ENCODE measurements at regions not wholly inside any gene's neighbourhood (a gene's known extent, or its start where the extent isn't known, plus 50 kb on each side); places are given as distances from the start of the nearest gene placed in this dataset.

DNA sequence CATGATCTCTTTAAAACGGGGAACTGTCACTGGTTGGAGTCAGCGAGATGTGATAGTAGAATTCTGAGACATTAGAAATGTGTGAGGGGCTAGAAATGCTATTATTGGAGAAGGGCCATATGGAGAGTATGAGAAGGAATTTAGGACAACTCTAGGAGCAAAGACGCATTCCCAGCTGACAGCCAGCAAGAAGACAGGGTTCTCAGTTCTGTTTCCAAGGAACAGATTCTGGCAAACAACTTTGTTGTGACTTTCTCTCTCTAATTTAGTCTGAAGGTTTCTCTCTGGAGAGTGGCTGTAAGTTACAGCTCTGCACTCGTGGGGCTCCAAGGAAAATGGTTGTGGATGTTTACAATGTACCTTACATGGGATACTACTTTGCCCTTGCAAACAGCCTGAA, 876.3 kb downstream of the FAM181B start:
- Histone ChIP-seq H3K23ac (ENCODE audit: insufficient read length, low read depth, low read length) (no peak overlapping the region), H3T11ph (ENCODE audit: low read length) (no peak overlapping the region), H3K14ac (ENCODE audit: insufficient read depth, low read length) (no peak overlapping the region), H3K79me2 (ENCODE audit: insufficient read depth, low read length) (no peaks in the 10 kb centered on the region), H3K27me3 (ENCODE audit: insufficient read depth, low read length) (no peaks in the 10 kb centered on the region), H2AFZ (ENCODE audit: low read length) (no peak overlapping the region), H3K27ac (ENCODE audit: insufficient read length, low read depth, low read length) (no peak overlapping the region), H4K8ac (replicated peaks; ENCODE audit: insufficient read length, low read depth, low read length) (no peak overlapping the region), H2BK20ac (ENCODE audit: low read depth, low read length, poor library complexity, severe bottlenecking) (no peak overlapping the region), H2BK12ac (ENCODE audit: insufficient read length, low read depth, low read length) (no peak overlapping the region), H4K5ac (ENCODE audit: insufficient read length, low read depth, low read length) (no peak overlapping the region), H2BK5ac (ENCODE audit: insufficient read length, low read length) (no peak overlapping the region), H3K9ac (ENCODE audit: extremely low read depth, insufficient read length, low read length) (no peak overlapping the region), H3K79me1 (ENCODE audit: insufficient read depth, low read depth, low read length, poor library complexity, severe bottlenecking) (no peaks in the 10 kb centered on the region), H2AK5ac (ENCODE audit: insufficient read length, low read length) (no peak overlapping the region), H3K18ac (ENCODE audit: insufficient read length, low read depth, low read length) (no peak overlapping the region), H2BK15ac (ENCODE audit: low read depth, low read length) (no peak overlapping the region), H3K4ac (ENCODE audit: low read depth, low read length) (no peak overlapping the region), H4K91ac (ENCODE audit: insufficient read length, low read depth, low read length) (no peak overlapping the region), H3K23me2 (ENCODE audit: insufficient read length, low read depth, low read length, poor library complexity, severe bottlenecking) (no peaks in the 10 kb centered on the region), H3K56ac (ENCODE audit: insufficient read length, low read depth, low read length) (no peak overlapping the region), H3K4me2 (ENCODE audit: insufficient read depth, insufficient read length, low read length) (no peak overlapping the region), H2BK120ac (ENCODE audit: low read depth, low read length, poor library complexity, severe bottlenecking) (no peak overlapping the region), H4K20me1 (ENCODE audit: control insufficient read depth, insufficient read depth, insufficient read length) (no peaks in the 10 kb centered on the region), H3K4me1 (ENCODE audit: insufficient read depth, low read length) (no peaks in the 10 kb centered on the region), H3K9me3 (ENCODE audit: control insufficient read depth, low read depth, low read length) (no peaks in the 10 kb centered on the region)
- Mint-ChIP-seq H3K4me1 (no peaks in the 10 kb centered on the region), H3K4me3 (no peak overlapping the region), H3K27ac (peak overlapping the region in 1 of 3 experiments; percentile 31; a peak in 1 of 7 replicates), H3K27me3 (ENCODE audit: low read depth) (no peaks in the 10 kb centered on the region; the same call in 1 of the 2 replicates), H3K36me3 (ENCODE audit: insufficient read depth in 1 of 3, low read depth in 3 of 3) (no peaks in the 10 kb centered on the region), H3K9me3 (peaks cover 0 to 3% of the 10 kb centered on the region in 2 experiments; a peak in 1 of 5 replicates)
- no CpG with 5 or more reads among the region's 4 CpGs for WGBS (ENCODE audit: extremely low coverage, insufficient read length, low lambda C conversion rate)
- TF ChIP-seq, protein P1, sequence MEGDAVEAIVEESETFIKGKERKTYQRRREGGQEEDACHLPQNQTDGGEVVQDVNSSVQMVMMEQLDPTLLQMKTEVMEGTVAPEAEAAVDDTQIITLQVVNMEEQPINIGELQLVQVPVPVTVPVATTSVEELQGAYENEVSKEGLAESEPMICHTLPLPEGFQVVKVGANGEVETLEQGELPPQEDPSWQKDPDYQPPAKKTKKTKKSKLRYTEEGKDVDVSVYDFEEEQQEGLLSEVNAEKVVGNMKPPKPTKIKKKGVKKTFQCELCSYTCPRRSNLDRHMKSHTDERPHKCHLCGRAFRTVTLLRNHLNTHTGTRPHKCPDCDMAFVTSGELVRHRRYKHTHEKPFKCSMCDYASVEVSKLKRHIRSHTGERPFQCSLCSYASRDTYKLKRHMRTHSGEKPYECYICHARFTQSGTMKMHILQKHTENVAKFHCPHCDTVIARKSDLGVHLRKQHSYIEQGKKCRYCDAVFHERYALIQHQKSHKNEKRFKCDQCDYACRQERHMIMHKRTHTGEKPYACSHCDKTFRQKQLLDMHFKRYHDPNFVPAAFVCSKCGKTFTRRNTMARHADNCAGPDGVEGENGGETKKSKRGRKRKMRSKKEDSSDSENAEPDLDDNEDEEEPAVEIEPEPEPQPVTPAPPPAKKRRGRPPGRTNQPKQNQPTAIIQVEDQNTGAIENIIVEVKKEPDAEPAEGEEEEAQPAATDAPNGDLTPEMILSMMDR (conservative IDR thresholded peaks at IDR 0.05): no peak
- no peak for DNase-seq

Measured in H9 (cell line).